Transverse colon (tissue), 4 donors: ENCODE measurements at regions not wholly inside any gene's neighbourhood (a gene's known extent, or its start where the extent isn't known, plus 50 kb on each side); places are given as distances from the start of the nearest gene placed in this dataset.

Experiments used
- DNase-seq: peaks from one replicate; pipeline ENCODE4 v3.0.0-alpha.2; 2019
- H3K27ac ChIP-seq, 4 donors: fragments of 200-600 bp; sonication (generic); 2 replicates each; pipeline ENCODE4 v1.5.1; 2016 to 2018; ENCODE audit warnings: inconsistent platforms in 4 of 4
- H3K27me3 ChIP-seq: fragments of 200-600 bp; sonication (generic); 2 replicates; pipeline ENCODE4 v1.5.1; 2017; ENCODE audit warnings: inconsistent platforms
- H3K36me3 ChIP-seq, 4 donors: fragments of 200-600 bp; sonication (generic); 2 replicates each; pipeline ENCODE4 v1.5.1; 2017 to 2019; ENCODE audit warnings: inconsistent platforms in 4 of 4
- H3K4me1 ChIP-seq, 4 donors: fragments of 200-600 bp; sonication (generic); 2 replicates each; pipeline ENCODE4 v1.5.1; 2017 to 2020; ENCODE audit warnings: inconsistent platforms in 4 of 4
- H3K4me3 ChIP-seq, 4 donors: fragments of 200-600 bp; sonication (generic); 1 replicate in 1 of 4; 2 replicates in 3 of 4; pipeline versions ENCODE4 v1.5.1 to v1.6.1; 2017 to 2019; ENCODE audit warnings: inconsistent platforms in 4 of 4
- H3K9me3 ChIP-seq, 2 donors: fragments of 200-600 bp; sonication (generic); 2 replicates each; pipeline ENCODE4 v1.5.1; 2017 to 2019; ENCODE audit warnings: inconsistent platforms in 2 of 2
- EP300 ChIP-seq: sonication (generic); formaldehyde crosslinking; IDR thresholded peaks from one replicate; pipeline ENCODE4 v1.6.1; 2017; ENCODE audit warnings: antibody characterized with exemption, low read depth
- POLR2A ChIP-seq: fragments of 450-650 bp; IDR thresholded peaks from one replicate; pipeline ENCODE4 v1.6.1; 2016; ENCODE audit warnings: antibody characterized with exemption, mild to moderate bottlenecking, moderate library complexity
- POLR2AphosphoS5 ChIP-seq, 3 donors: sonication (generic); formaldehyde crosslinking; IDR thresholded peaks; one replicate each; pipeline ENCODE4 v1.6.1; 2016; ENCODE audit warnings: antibody characterized with exemption in 3 of 3
- WGBS, 2 donors: methylation state at CpG; one replicate each; pipeline ENCODE4 v1.1.5; 2018; ENCODE audit warnings: low coverage in 1 of 2; 5-methylcytosine and 5-hydroxymethylcytosine counted together
- in situ Hi-C, 4 donors: fragments of 200-750 bp; cut with MboI; loops; one replicate each; pipeline versions ENCODE4 v1.15.0 to v1.15.1; 2017; ENCODE audit warnings: low sequenced_read_pairs in 3 of 4, low pct_ligation_motif_present in 1 of 4, low pct_unique_long_range_greater_than_20kb in 1 of 4
- intact Hi-C: fragments of 100-400 bp; cut with DNase I; formaldehyde crosslinking; loops from one replicate; pipeline ENCODE4 v1.15.1; 2023; ENCODE audit warnings: low total_unique reads
- TF ChIP-seq, protein P1 (sequence below), 5 experiments: fragments of 200-600 bp in 3 of 5; fragments of 450-650 bp in 2 of 5; sonication (generic) in 3 of 5; IDR thresholded peaks; 1 replicate in 2 of 5; 2 replicates in 3 of 5; pipeline ENCODE4 v1.5.1; 2016 to 2017; ENCODE audit warnings: antibody characterized with exemption in 5 of 5, inconsistent platforms in 3 of 5, mild to moderate bottlenecking in 2 of 5, moderate library complexity in 1 of 5

DNA sequence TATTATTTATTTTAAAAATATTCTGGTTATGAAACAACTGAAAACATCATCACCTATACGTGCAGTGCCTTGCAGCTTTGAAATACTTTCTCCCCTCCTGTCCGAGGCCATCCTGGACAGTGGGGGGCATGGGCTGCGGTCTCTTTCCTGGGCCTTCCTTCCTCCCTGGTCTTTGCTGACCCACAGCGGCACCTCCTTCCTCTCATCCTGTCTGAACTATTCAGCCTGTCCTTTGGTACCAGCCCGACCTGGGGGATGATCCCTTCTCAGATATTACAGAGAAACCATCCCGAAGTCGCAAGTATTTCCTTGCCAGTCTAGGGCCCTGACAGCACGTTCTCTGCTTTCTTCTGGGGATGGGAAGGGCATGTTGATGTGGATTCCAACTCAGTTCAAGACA is 736.6 kb upstream of the HS6ST1 start:
- in situ Hi-C loops: no loop called here
- H3K27ac ChIP-seq: no peak overlapping the region
- no peak for TF ChIP-seq EP300
- TF ChIP-seq POLR2AphosphoS5 (IDR thresholded peaks at IDR 0.05): no peak
- no peak for TF ChIP-seq POLR2A
- TF ChIP-seq, protein P1, sequence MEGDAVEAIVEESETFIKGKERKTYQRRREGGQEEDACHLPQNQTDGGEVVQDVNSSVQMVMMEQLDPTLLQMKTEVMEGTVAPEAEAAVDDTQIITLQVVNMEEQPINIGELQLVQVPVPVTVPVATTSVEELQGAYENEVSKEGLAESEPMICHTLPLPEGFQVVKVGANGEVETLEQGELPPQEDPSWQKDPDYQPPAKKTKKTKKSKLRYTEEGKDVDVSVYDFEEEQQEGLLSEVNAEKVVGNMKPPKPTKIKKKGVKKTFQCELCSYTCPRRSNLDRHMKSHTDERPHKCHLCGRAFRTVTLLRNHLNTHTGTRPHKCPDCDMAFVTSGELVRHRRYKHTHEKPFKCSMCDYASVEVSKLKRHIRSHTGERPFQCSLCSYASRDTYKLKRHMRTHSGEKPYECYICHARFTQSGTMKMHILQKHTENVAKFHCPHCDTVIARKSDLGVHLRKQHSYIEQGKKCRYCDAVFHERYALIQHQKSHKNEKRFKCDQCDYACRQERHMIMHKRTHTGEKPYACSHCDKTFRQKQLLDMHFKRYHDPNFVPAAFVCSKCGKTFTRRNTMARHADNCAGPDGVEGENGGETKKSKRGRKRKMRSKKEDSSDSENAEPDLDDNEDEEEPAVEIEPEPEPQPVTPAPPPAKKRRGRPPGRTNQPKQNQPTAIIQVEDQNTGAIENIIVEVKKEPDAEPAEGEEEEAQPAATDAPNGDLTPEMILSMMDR (IDR thresholded peaks at IDR 0.05): no peak
- H3K4me3 ChIP-seq: no peak overlapping the region
- no peak for DNase-seq
- H3K36me3 ChIP-seq: no peaks in the 10 kb centered on the region
- H3K27me3 ChIP-seq: no peaks in the 10 kb centered on the region
- 80 to 86% methylated on average over 1 to 8 of the region's 8 CpGs for WGBS, 2 donors
- intact Hi-C loops: no loop called here
- no peaks in the 10 kb centered on the region for H3K4me1 ChIP-seq
- H3K9me3 ChIP-seq: no peaks in the 10 kb centered on the region

DNA sequence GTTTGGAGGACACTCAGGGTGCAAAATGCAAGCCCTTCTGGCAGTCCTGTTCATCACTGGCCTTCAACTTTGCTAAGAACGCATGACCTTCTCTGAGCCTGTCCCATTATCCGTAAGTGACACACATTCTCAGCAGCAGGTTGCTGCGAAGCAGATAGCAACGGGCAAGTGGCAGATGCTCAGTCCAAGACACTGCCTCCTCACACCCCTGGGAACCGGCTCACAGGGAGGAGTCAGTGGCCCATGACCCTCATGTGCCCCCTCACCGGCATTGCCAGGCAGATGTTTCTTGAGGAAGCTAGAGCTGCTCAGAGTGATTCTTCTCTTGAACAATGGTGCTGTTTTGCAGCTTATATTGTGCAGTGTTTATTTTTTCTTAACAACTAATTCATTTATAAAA is 737.2 kb upstream of the HS6ST1 start:
- intact Hi-C loops: no loop called here
- no peak for DNase-seq
- no peak overlapping the region for H3K4me3 ChIP-seq
- H3K9me3 ChIP-seq: no peaks in the 10 kb centered on the region
- WGBS, 2 donors: 60 to 84% methylated on average over 1 to 6 of the region's 6 CpGs
- no peaks in the 10 kb centered on the region for H3K27me3 ChIP-seq
- no peaks in the 10 kb centered on the region for H3K36me3 ChIP-seq
- H3K27ac ChIP-seq: no peak overlapping the region
- TF ChIP-seq, protein P1 (IDR thresholded peaks at IDR 0.05): no peak
- TF ChIP-seq POLR2A (no peak), EP300 (no peak), POLR2AphosphoS5 (IDR thresholded peaks at IDR 0.05) (no peak)
- in situ Hi-C loops: no loop called here
- H3K4me1 ChIP-seq: no peaks in the 10 kb centered on the region

DNA sequence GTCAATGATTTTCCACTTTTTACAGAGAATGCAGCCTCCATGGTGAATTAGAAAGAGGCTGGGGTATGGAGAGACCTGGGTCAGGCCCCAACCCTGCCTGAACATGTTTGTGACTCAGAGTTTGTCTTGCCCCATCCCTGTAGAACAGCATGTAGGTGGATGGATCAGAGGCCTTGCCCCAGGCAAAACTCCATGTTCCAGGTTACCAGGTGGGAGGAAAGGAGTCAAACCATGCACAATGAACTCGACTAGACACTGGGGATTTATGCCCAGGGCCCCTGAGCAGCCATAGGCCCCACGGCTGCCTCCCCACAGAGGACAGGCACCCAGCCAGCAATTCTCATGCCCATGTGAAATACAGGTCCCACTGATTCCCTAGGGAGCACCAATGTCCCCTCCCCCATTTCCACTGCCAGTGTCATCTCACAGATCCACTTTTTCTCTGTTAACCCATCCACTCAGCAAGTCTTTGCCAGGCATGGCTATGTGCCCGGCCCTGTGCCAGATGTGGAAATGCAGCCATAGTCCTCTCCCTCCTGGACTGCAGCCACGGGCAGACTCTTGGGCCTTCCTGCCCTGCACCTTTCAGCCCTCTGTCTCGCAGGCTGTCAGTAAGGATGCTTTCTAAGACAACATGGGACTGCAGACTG is 737.8 kb upstream of the HS6ST1 start:
- Histone ChIP-seq H3K27me3 (no peaks in the 10 kb centered on the region), H3K4me1 (no peaks in the 10 kb centered on the region), H3K27ac (no peak overlapping the region), H3K4me3 (no peak overlapping the region), H3K9me3 (no peaks in the 10 kb centered on the region), H3K36me3 (no peaks in the 10 kb centered on the region)
- 65% methylated on average over 5 of the region's 5 CpGs; no CpG with 5 or more reads in 1 of the 2 donors for WGBS, 2 donors
- no peak for TF ChIP-seq EP300
- no peak for TF ChIP-seq POLR2A
- TF ChIP-seq POLR2AphosphoS5 (IDR thresholded peaks at IDR 0.05): no peak
- TF ChIP-seq, protein P1 (IDR thresholded peaks at IDR 0.05): no peak
- in situ Hi-C loops: no loop called here
- DNase-seq: no peak
- intact Hi-C loops: no loop called here

DNA sequence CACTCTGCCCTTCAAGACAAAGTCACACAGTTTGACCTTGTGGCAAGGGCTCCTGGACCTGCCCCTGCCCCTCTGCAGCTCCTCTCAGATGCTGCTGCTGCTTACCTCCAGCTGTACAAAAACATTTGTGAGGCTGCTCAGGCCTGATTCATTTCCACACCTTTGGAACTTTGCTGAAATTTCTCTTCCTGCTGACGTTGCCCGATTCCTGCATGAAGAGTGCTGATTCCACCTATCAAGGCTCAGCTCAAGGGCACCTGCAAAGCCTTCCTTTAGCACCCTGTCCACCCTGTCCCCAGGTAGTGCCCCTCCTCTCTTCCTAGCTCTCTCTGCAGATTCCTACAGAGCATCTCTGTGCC is 738.3 kb upstream of the HS6ST1 start:
- Histone ChIP-seq H3K27me3 (no peaks in the 10 kb centered on the region), H3K9me3 (no peaks in the 10 kb centered on the region), H3K4me3 (no peak overlapping the region), H3K4me1 (no peaks in the 10 kb centered on the region), H3K36me3 (no peaks in the 10 kb centered on the region), H3K27ac (no peak overlapping the region)
- no peak for DNase-seq
- intact Hi-C loops (no loop called here), in situ Hi-C loops (no loop called here)
- 84 to 94% methylated on average over 2 of the region's 2 CpGs for WGBS, 2 donors
- TF ChIP-seq POLR2A: no peak
- TF ChIP-seq EP300: no peak
- TF ChIP-seq, protein P1 (IDR thresholded peaks at IDR 0.05): no peak
- TF ChIP-seq POLR2AphosphoS5 (IDR thresholded peaks at IDR 0.05): no peak
